Loucy (cell line): ENCODE measurements at regions not wholly inside any gene's neighbourhood (a gene's known extent, or its start where the extent isn't known, plus 50 kb on each side); places are given as distances from the start of the nearest gene placed in this dataset.
A peak's percentile ranks its signal among the peaks of the same experiment; 100 is the strongest.

ENCODE experiments used
- H2AFZ ChIP-seq: fragments of 200-600 bp; sonication (generic); 2 replicates; pipeline ENCODE4 v1.6.0; 2016; ENCODE audit warnings: antibody characterized with exemption, mild to moderate bottlenecking, low read length, moderate library complexity
- H3F3A ChIP-seq: fragments of 200-600 bp; 2 replicates; pipeline ENCODE4 v1.6.0; 2016; ENCODE audit warnings: antibody characterized with exemption, low read depth, mild to moderate bottlenecking
- H3K27me3 ChIP-seq: fragments of 200-600 bp; sonication (generic); 2 replicates; pipeline ENCODE4 v1.6.1; 2014; ENCODE audit warnings: low read length, mild to moderate bottlenecking; ENCODE audit not compliant: insufficient read depth, poor library complexity, severe bottlenecking
- H3K36me3 ChIP-seq: fragments of 200-600 bp; sonication (generic); 2 replicates; pipeline ENCODE4 v1.6.1; 2016; ENCODE audit warnings: low read length; ENCODE audit not compliant: insufficient read depth
- H3K4me1 ChIP-seq: fragments of 200-600 bp; sonication (generic); 2 replicates; pipeline ENCODE4 v1.5.1; 2014; ENCODE audit warnings: low read length, mild to moderate bottlenecking; ENCODE audit not compliant: insufficient read depth, poor library complexity, severe bottlenecking
- H3K4me2 ChIP-seq: fragments of 200-600 bp; sonication (generic); 2 replicates; pipeline ENCODE4 v1.6.0; 2014; ENCODE audit warnings: antibody characterized with exemption, low read length, low read depth, mild to moderate bottlenecking; ENCODE audit not compliant: poor library complexity, severe bottlenecking
- H3K4me3 ChIP-seq: fragments of 200-600 bp; sonication (generic); 2 replicates; pipeline ENCODE4 v1.5.1; 2014; ENCODE audit warnings: low read length, mild to moderate bottlenecking, mixed read lengths; ENCODE audit not compliant: poor library complexity, severe bottlenecking
- H3K79me2 ChIP-seq: fragments of 200-600 bp; sonication (generic); 2 replicates; pipeline ENCODE4 v1.6.1; 2014; ENCODE audit warnings: low read length; ENCODE audit not compliant: insufficient read depth
- H3K9ac ChIP-seq: fragments of 200-600 bp; sonication (generic); 2 replicates; pipeline ENCODE4 v1.6.0; 2014; ENCODE audit warnings: mild to moderate bottlenecking, low read depth, low read length, moderate library complexity; ENCODE audit not compliant: poor library complexity, severe bottlenecking
- H3K9me2 ChIP-seq: fragments of 200-600 bp; sonication (generic); replicated peaks from 2 replicates; pipeline ENCODE4 v1.6.1; 2016; ENCODE audit warnings: low read depth, low read length, mixed read lengths
- H3K9me3 ChIP-seq: fragments of 200-600 bp; sonication (generic); 2 replicates; pipeline ENCODE4 v1.6.1; 2014; ENCODE audit warnings: mild to moderate bottlenecking, antibody characterized with exemption, low read length, low read depth; ENCODE audit not compliant: insufficient read depth
- H4K20me1 ChIP-seq: fragments of 200-600 bp; sonication (generic); 2 replicates; pipeline ENCODE4 v1.6.0; 2014; ENCODE audit warnings: antibody characterized with exemption, low read length, mild to moderate bottlenecking; ENCODE audit not compliant: insufficient read depth, poor library complexity, severe bottlenecking
- CTCF ChIP-seq: fragments of 200-600 bp; sonication (generic); conservative IDR thresholded peaks from 2 replicates; pipeline ENCODE4 v1.5.1; 2014; ENCODE audit warnings: mild to moderate bottlenecking, antibody characterized with exemption, low read length
- EZH2phosphoT487 ChIP-seq: fragments of 200-600 bp; IDR thresholded peaks from 2 replicates; pipeline ENCODE4 v1.6.1; 2018; ENCODE audit warnings: antibody characterized with exemption, mild to moderate bottlenecking, moderate library complexity, borderline replicate concordance

- H3K4me2 ChIP-seq, result no peak overlapping the region
- H3K9me3 ChIP-seq, result no peaks in the 10 kb centered on the region
- H3F3A ChIP-seq, result no peaks in the 10 kb centered on the region
- no peaks in the 10 kb centered on the region for H4K20me1 ChIP-seq
- no peaks in the 10 kb centered on the region for H3K9me2 ChIP-seq
- no peak overlapping the region for H3K9ac ChIP-seq
- TF ChIP-seq EZH2phosphoT487 (no peak), CTCF (no peak)
- no peaks in the 10 kb centered on the region for H3K27me3 ChIP-seq
- 0 out of 2 replicates have a peak overlapping the region, but pooled peaks have one; percentile 19 for H2AFZ ChIP-seq
- H3K79me2 ChIP-seq, result no peaks in the 10 kb centered on the region
- no peak overlapping the region for H3K4me3 ChIP-seq
- no peaks in the 10 kb centered on the region for H3K36me3 ChIP-seq
- H3K4me1 ChIP-seq, result no peaks in the 10 kb centered on the region
Measured at GRCh38 chr6:90653750-90654149, 66.9 kb upstream of the MAP3K7 start.

GRCh38 chr6:90650041-90650940 lies 63.4 kb upstream of the MAP3K7 start:
- no peaks in the 10 kb centered on the region for H3K79me2 ChIP-seq
- H2AFZ ChIP-seq, result 0 out of 2 replicates have a peak overlapping the region, but pooled peaks have one; percentile 15
- H3K4me1 ChIP-seq, result no peaks in the 10 kb centered on the region
- no peaks in the 10 kb centered on the region for H3K9me3 ChIP-seq
- H3K4me2 ChIP-seq, result no peak overlapping the region
- H3K9me2 ChIP-seq, result no peaks in the 10 kb centered on the region
- H3K27me3 ChIP-seq, result no peaks in the 10 kb centered on the region
- no peaks in the 10 kb centered on the region for H4K20me1 ChIP-seq
- no peak overlapping the region for H3K9ac ChIP-seq
- H3K4me3 ChIP-seq, result no peak overlapping the region
- H3F3A ChIP-seq, result no peaks in the 10 kb centered on the region
- no peak for TF ChIP-seq EZH2phosphoT487
- no peak for TF ChIP-seq CTCF
- no peaks in the 10 kb centered on the region for H3K36me3 ChIP-seq

GRCh38 chr6:90648873-90649272 lies 62.0 kb upstream of the MAP3K7 start:
- no peak for TF ChIP-seq CTCF
- no peak for TF ChIP-seq EZH2phosphoT487
- no peaks in the 10 kb centered on the region for H3K4me1 ChIP-seq
- no peaks in the 10 kb centered on the region for H3K36me3 ChIP-seq
- H3K79me2 ChIP-seq, result no peaks in the 10 kb centered on the region
- no peaks in the 10 kb centered on the region for H3K9me3 ChIP-seq
- no peaks in the 10 kb centered on the region for H3K27me3 ChIP-seq
- no peak overlapping the region for H3K4me3 ChIP-seq
- H4K20me1 ChIP-seq, result no peaks in the 10 kb centered on the region
- no peak overlapping the region for H3K9ac ChIP-seq
- H3K9me2 ChIP-seq, result no peaks in the 10 kb centered on the region
- H2AFZ ChIP-seq, result no peak overlapping the region
- H3K4me2 ChIP-seq, result no peak overlapping the region
- no peaks in the 10 kb centered on the region for H3F3A ChIP-seq
